Keratinocyte (primary cell): ENCODE measurements at regions not wholly inside any gene's neighbourhood (a gene's known extent, or its start where the extent isn't known, plus 50 kb on each side); places are given as distances from the start of the nearest gene placed in this dataset.

Experiments
- DNase-seq: peaks from one replicate; pipeline ENCODE4 v3.0.0-alpha.2; 2011; ENCODE audit warnings: low read depth, missing footprints, low spot score
- FAIRE-seq: peaks from 2 replicates; lab custom pipeline; 2011; peaks lifted over from hg19 to GRCh38; lab: Jason Lieb, UNC
- H2AFZ ChIP-seq: 2 replicates; pipeline ENCODE4 v1.6.0; 2012; ENCODE audit warnings: low read length, control low read depth, inconsistent platforms; ENCODE audit not compliant: control insufficient read depth
- H3K27ac ChIP-seq: 2 replicates; pipeline ENCODE4 v1.5.1; 2011; ENCODE audit warnings: low read length; ENCODE audit not compliant: control insufficient read depth, insufficient read depth
- H3K27me3 ChIP-seq: 3 replicates; pipeline ENCODE4 v1.6.0; 2011; ENCODE audit warnings: low read length; ENCODE audit not compliant: control insufficient read depth, insufficient read depth; ENCODE audit errors: extremely low read depth
- H3K36me3 ChIP-seq, 2 experiments: 2 replicates in 1 of 2; 3 replicates in 1 of 2; pipeline ENCODE4 v1.5.1; 2011; ENCODE audit warnings: low read length in 2 of 2, mild to moderate bottlenecking in 1 of 2; ENCODE audit not compliant: control insufficient read depth in 2 of 2, insufficient read depth in 2 of 2; ENCODE audit errors: extremely low read depth in 1 of 2
- H3K4me1 ChIP-seq: 3 replicates; pipeline ENCODE4 v1.5.1; 2011; ENCODE audit warnings: low read length; ENCODE audit not compliant: control insufficient read depth, insufficient read depth; ENCODE audit errors: extremely low read depth
- H3K4me2 ChIP-seq: 3 replicates; pipeline ENCODE4 v1.6.0; 2011; ENCODE audit warnings: low read depth, low read length; ENCODE audit not compliant: control insufficient read depth, insufficient read depth; ENCODE audit errors: extremely low read depth
- H3K4me3 ChIP-seq, 3 experiments: fragments of 200-600 bp in 1 of 3; sonication (generic) in 1 of 3; 2 replicates in 2 of 3; 3 replicates in 1 of 3; pipeline ENCODE4 v1.5.1; 2011 to 2016; ENCODE audit warnings: low read length in 3 of 3, mild to moderate bottlenecking in 3 of 3, control low read depth in 2 of 3, inconsistent platforms in 1 of 3, low read depth in 1 of 3, mixed read lengths in 1 of 3, mixed run types in 1 of 3, moderate library complexity in 1 of 3; ENCODE audit not compliant: control insufficient read depth in 2 of 3, insufficient read depth in 2 of 3; ENCODE audit errors: extremely low read depth in 1 of 3
- H3K79me2 ChIP-seq: 2 replicates; pipeline ENCODE4 v1.6.0; 2012; ENCODE audit warnings: low read length; ENCODE audit not compliant: control insufficient read depth, insufficient read depth
- H3K9ac ChIP-seq: 3 replicates; pipeline ENCODE4 v1.6.0; 2011; ENCODE audit warnings: low read length; ENCODE audit not compliant: control insufficient read depth, insufficient read depth; ENCODE audit errors: extremely low read depth
- H3K9me1 ChIP-seq: 3 replicates; pipeline ENCODE4 v1.6.0; 2011; ENCODE audit warnings: low read length; ENCODE audit not compliant: control insufficient read depth, insufficient read depth; ENCODE audit errors: extremely low read depth
- H3K9me3 ChIP-seq: 2 replicates; pipeline ENCODE4 v1.5.1; 2012; ENCODE audit warnings: low read depth, low read length; ENCODE audit not compliant: control insufficient read depth
- H4K20me1 ChIP-seq: 3 replicates; pipeline ENCODE4 v1.6.0; 2011; ENCODE audit warnings: low read length; ENCODE audit not compliant: control insufficient read depth, insufficient read depth; ENCODE audit errors: extremely low read depth
- EZH2 ChIP-seq: IDR thresholded peaks from one replicate; pipeline ENCODE4 v1.6.1; 2012; ENCODE audit warnings: inconsistent platforms, mild to moderate bottlenecking, low read length, moderate library complexity
- dilution Hi-C: fragments of 300-500 bp; cut with MboI; formaldehyde crosslinking; loops from one replicate; pipeline ENCODE4 v1.7.0; 2020; ENCODE audit warnings: low sequenced_read_pairs; ENCODE audit not compliant: extremely low pct_ligation_motif_present
- TF ChIP-seq, protein P1 (sequence below), 3 experiments: IDR thresholded peaks in 1 of 3; conservative IDR thresholded peaks in 1 of 3; optimal IDR thresholded peaks in 1 of 3; 2 replicates in 2 of 3; 3 replicates in 1 of 3; pipeline versions ENCODE3 to v1.5.1; 2011; ENCODE audit warnings: low read length in 3 of 3, mild to moderate bottlenecking in 3 of 3, moderate library complexity in 2 of 3, control low read depth in 1 of 3, inconsistent platforms in 1 of 3; ENCODE audit not compliant: insufficient read depth in 2 of 3; ENCODE audit errors: extremely low read depth in 1 of 3

DNA sequence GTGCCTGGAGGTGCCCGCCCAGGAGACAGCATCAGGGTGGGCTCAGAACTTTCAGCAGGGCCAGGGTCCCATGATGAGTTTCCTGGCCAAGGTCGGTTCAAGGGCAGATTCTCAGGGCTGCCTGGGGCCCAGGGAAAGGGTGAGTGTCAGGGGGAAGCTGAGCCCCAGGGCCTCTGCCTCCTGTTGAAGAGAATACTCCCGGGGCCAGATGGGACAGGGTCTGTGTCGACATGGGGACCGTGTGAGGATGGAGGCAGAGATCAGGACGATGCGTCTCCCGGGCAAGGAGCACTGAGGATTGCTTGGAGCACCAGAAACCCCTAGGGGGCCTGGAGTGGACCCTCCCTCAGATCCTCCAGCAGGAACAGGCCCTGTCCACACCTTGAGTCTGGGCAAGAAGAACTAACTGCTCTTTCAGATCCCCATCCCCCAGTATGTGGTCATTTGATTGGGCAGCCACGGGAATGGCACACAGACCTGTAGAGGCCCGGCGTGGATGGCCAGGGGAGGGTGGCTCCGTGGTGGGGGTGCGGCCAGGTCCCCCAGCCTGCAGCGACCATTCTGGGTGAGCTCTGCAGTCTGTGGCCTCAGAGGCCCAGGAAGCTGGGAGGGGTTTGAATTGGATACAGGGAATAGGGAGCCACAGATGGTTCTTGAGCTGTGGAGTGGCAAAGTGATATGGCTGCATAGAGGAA lies 1078.7 kb downstream of the BRD1 start:
- Histone ChIP-seq H3K9me3 (peaks cover 26% of the 10 kb centered on the region), H3K36me3 (no peaks in the 10 kb centered on the region), H3K4me1 (no peaks in the 10 kb centered on the region), H3K79me2 (no peaks in the 10 kb centered on the region), H2AFZ (no peak overlapping the region), H3K27ac (no peak overlapping the region), H4K20me1 (no peaks in the 10 kb centered on the region), H3K9me1 (no peaks in the 10 kb centered on the region), H3K4me3 (no peak overlapping the region), H3K4me2 (no peak overlapping the region), H3K9ac (no peak overlapping the region), H3K27me3 (no peaks in the 10 kb centered on the region)
- TF ChIP-seq, protein P1, sequence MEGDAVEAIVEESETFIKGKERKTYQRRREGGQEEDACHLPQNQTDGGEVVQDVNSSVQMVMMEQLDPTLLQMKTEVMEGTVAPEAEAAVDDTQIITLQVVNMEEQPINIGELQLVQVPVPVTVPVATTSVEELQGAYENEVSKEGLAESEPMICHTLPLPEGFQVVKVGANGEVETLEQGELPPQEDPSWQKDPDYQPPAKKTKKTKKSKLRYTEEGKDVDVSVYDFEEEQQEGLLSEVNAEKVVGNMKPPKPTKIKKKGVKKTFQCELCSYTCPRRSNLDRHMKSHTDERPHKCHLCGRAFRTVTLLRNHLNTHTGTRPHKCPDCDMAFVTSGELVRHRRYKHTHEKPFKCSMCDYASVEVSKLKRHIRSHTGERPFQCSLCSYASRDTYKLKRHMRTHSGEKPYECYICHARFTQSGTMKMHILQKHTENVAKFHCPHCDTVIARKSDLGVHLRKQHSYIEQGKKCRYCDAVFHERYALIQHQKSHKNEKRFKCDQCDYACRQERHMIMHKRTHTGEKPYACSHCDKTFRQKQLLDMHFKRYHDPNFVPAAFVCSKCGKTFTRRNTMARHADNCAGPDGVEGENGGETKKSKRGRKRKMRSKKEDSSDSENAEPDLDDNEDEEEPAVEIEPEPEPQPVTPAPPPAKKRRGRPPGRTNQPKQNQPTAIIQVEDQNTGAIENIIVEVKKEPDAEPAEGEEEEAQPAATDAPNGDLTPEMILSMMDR (optimal IDR thresholded peaks at IDR 0.05 in 1 of 3, IDR thresholded peaks at IDR 0.05 in 1 of 3, conservative IDR thresholded peaks at IDR 0.05 in 1 of 3; ENCODE audit: extremely low read depth in 1 of 3, insufficient read depth in 2 of 3, low read length in 3 of 3), result no peak
- no peak for TF ChIP-seq EZH2
- FAIRE-seq (no peak), DNase-seq (no peak)
- dilution Hi-C loops, result no loop called here

- Histone ChIP-seq H3K79me2 (no peaks in the 10 kb centered on the region), H2AFZ (no peak overlapping the region), H4K20me1 (no peaks in the 10 kb centered on the region), H3K9ac (no peak overlapping the region), H3K27ac (no peak overlapping the region), H3K4me3 (no peak overlapping the region), H3K4me1 (no peaks in the 10 kb centered on the region), H3K9me3 (peaks cover 25% of the 10 kb centered on the region), H3K9me1 (no peaks in the 10 kb centered on the region), H3K27me3 (no peaks in the 10 kb centered on the region), H3K36me3 (no peaks in the 10 kb centered on the region), H3K4me2 (no peak overlapping the region)
- no peak for FAIRE-seq
- DNase-seq, result no peak
- dilution Hi-C loops, result no loop called here
- TF ChIP-seq, protein P1 (optimal IDR thresholded peaks at IDR 0.05 in 1 of 3, IDR thresholded peaks at IDR 0.05 in 1 of 3, conservative IDR thresholded peaks at IDR 0.05 in 1 of 3; ENCODE audit: extremely low read depth in 1 of 3, insufficient read depth in 2 of 3, low read length in 3 of 3), result no peak
- TF ChIP-seq EZH2, result no peak
These were observed 1079.4 kb downstream of the BRD1 start for GRCh38 chr22:48748113-48748859.
